Kidney tubule cell (primary cell): ENCODE measurements at regions not wholly inside any gene's neighbourhood (a gene's known extent, or its start where the extent isn't known, plus 50 kb on each side); places are given as distances from the start of the nearest gene placed in this dataset.
A peak's percentile ranks its signal among the peaks of the same experiment; 100 is the strongest.
"Not testable (repeated sequence)": the region's sequence is repeated elsewhere in the genome, so short reads cannot be mapped to it uniquely, and the experiment has no call there.

Experiments
- DNase-seq: peaks from one replicate; pipeline ENCODE4 v3.0.0-alpha.2; 2018; ENCODE audit warnings: low spot score

DNA sequence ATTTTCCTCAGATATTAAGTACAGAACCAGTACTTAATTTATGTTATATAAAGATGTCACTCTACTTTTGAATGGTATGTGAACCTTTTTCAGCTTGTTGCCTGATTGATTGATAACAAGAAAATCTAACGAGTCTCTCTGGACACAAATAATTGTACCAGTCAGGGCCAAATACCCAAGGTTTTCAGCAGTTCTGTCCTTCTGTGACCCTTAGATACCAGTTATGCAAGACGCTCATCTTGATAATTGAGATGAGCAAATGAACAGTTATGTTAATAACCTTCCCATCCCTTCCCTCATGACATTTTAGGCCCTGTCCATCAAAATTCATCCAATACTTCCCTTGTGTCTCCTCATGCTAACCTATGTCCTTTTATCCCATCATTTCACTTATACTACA lies 185.9 kb upstream of the G2E3 start:
- no peak for DNase-seq

DNA sequence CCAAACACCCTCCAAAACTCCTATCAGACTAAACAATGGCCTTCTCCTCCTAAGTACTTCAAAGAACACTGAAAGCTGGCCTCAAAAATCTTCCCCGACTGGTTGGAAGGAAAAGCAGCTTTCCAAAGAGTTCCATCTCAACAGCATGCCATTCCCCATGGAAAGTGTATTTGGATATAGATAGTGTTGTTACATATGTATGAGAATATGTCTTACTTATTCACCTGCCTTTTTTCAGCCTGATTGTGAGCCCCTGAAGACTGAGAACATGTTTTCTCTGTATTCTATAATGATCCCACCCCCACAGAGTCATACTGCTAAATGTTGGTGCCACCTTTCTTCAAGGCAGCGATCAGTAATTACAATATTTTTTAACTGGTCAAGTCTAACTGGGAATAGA lies 185.4 kb upstream of the G2E3 start:
- no peak for DNase-seq

DNA sequence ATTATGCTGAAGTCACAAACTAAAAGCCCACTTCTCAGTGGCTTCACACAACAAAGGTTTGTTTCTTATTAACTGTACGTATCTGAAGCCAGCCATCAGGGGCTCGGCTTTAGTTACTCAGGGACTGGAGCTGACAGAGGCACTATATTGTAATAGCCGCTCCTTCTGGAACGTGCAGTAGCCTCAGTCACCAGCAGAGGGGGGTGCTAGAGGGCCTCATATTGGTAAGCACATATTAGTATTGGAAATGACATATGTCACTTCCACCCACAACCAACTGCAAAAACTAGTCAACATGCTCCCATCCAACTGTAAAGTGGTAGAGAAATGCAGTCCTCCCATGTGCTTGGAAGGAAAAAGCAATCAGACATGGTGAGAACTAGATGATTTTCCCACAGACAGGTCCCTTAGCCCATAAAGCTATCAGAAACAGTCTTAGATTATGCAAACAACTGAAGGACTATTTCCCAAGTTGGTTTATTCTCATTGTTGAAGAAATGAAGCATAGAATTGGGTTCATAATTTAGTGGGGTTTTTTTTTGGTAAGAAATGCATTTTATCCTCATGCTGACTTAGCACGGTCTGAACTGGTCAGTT lies 183.6 kb upstream of the G2E3 start:
- peak; percentile 62 for DNase-seq

DNA sequence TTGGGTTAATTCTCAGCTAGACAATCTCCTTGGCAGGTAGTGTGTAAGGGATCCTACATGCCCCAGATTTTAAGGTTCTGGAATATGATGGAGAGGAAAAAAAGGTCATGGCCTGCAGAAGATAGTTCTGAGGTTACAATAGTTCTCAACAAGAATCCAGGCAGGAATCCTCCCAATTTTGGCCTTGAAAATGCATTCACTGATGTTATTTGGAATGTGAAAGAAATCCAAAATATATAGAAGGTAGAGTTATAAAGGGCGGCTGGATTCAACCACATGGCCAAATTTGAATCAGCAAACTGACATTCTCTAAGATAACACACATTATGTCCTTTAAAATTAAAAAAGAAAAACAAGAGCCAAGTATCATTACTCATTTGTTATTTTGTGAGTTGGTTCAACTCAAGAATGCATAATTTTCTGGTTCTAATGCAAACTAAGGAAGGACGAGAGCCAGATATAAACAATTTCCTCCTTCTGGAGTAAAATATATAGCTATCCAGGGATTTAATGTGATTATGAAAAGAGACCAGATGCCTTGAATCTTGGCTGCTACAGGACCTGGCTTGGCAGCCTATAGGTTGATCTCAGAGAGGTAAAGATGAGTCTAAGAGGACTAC lies 177.0 kb upstream of the G2E3 start:
- no peak for DNase-seq

DNA sequence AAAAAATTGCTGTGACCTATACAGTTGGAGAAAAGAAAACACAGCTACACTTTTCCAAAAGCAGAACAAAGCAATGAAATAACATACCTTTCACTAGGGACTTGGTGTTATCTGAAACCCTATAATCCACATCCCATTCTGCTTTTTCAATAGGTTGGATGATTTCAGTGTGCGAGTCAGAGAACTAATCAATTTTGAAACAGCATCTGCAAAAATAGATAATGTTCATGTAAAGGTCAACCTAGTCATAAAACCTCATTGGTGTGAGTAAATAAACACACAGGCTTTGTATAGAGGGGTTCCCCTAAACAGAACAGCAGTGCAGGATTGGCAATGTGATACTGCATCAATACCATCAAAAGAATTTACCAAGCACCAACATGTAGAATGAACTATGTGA lies 173.0 kb upstream of the G2E3 start:
- no peak for DNase-seq

DNA sequence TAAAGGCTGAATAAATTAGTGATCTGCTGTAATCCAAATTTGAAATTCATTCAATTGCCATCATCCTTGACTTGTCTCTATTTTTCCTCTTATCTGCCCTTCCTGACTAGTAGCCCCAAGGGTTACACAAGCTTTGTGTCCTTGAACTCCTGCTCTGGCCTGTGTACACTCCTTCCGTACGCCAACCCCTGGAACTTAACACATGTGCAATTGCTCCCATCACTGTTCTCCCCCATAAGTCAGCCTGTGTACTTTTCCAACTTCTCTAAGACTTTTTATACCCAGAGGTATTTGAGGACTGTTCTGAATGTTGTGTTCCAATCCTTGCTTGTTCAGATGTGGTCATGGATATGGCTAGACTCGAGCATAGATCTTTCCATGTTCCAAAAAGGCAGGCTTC lies 171.1 kb upstream of the G2E3 start:
- no peak for DNase-seq

DNA sequence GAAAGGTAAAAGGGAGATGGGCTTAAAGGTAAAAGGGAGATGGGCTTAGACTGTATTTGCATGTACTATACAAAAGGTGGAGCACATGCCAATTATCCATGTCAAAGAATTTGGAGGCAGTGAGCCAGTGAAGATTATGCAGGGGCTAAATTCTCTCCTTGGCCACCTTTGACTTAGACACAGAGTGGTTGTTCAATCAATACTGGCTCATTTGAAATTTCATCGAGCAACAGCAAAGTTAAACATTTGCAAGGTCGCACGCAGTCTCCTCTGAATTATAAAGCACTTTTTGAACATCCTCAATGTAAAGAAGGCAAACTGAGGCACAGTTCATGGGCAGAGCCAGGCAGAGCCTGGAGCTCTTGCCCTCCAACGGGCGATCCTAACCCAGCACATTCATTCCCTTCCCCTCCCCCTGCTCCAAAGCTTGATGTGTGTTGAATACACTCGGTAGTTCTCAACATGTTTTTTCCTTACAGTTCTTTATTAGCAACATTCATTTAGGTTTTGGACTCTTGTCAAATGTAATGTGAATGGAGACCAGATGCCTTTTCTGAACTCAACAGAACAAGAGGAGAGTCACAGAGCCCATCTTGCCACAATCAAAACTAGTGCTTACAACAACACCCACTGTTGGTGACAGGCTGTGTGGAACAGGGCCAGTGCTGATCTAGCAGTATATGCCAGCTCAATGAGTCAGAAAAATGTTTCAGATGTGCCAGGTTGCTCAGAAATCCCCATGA lies 169.7 kb upstream of the G2E3 start:
- peak; percentile 50 for DNase-seq

DNA sequence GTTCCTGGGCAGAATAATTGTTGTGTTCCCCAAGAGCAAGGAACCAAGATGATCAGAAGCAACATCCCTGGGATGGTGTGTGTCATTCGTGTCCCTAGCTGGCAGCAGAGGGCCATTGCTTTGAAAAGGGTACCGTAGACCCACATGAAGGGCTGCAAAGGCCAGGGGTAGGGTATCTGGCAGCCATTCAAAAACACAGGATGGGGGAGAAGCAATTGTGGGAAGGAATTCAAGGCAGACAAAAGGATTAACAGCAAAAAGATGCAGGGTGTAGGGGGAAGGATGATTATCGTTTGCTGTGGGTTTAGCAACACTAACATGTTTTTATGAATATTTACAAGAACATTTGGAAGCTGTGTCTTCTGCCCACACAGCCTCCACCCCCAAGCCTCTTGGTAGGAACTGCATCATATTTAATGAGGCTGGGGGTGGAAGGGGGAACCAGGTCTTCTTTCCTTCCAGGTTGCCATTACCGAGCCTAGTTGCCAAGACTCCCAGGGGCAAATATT lies 169.0 kb upstream of the G2E3 start:
- no peak for DNase-seq

DNA sequence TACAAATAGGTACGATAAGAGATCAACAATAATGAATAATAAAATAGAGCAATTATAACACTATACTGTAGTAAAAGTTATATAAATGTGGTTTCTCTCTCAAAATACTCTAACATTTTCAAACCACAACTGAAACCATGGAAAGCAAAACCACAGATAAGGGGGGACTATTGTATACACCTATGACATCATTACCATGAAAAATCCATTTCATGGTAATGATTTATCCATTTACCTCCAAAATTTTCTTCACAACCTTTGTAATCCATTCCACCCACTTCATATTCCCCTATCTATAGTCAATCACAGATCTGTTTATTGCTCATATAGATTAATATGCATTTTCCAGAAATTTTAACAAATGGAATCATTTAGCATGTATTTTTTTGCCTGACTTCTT lies 163.9 kb upstream of the G2E3 start:
- DNase-seq, result no peak

DNA sequence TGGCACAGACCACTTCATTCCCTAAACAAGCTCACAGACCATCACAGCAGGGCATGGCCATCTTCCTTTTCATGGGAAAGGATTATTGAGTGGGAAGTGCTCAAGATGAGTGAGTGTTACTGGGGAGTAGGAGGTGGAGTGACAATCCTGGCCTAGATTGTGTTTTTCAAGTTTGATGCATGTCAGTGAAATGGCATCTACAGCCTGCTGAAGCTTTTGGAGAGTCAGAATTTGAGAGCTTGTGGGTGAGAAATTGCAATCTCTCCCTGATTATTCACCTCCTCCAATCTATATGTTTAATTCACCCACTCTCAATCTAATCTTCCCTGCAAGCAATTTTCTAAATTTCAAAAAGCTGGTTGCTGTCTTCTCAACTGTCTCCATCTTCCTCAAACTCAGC lies 156.1 kb upstream of the G2E3 start:
- no peak for DNase-seq

DNA sequence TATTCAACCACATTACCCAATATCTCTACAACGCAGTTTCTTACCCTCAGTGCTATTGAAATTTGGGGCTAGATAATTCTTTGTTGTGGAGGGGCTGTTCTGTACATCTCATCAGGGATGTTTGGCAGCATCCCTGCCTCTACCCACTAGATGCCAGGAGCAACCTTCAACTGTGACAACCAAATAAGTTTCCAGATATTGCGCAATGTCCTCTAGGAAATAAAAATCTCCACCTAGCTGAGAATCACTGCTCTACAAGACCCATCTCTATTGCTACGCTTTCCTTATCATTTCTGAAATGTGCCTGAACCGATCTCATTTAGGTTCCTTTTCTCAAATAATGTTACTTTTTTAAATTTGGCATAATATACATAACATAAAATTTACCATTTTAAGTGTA lies 155.2 kb upstream of the G2E3 start:
- no peak for DNase-seq

DNA sequence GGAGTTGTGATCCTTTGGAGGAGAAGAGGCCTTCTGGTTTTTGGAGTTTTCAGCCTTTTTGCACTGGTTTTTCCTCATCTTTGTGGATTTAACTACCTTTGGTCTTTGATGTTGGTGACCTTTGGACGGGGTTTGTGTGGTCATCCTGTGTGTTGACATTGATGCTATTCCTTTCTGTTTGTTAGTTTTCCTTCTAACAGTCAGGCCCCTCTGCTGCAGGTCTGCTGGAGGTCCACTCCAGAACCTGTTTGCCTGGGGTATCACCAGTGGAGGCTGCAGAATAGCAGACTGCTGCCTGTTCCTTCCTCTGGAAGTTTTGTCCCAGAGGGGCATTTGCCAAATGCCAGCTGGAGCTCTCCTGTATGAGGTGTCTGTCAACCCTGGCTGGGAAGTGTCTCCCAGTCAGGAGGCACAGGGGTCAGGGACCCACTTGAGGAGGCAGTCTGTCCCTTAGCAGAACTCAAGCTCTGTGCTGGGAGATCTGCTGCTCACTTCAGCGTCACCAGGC lies 149.4 kb upstream of the G2E3 start:
- not testable (repeated sequence) for DNase-seq

DNA sequence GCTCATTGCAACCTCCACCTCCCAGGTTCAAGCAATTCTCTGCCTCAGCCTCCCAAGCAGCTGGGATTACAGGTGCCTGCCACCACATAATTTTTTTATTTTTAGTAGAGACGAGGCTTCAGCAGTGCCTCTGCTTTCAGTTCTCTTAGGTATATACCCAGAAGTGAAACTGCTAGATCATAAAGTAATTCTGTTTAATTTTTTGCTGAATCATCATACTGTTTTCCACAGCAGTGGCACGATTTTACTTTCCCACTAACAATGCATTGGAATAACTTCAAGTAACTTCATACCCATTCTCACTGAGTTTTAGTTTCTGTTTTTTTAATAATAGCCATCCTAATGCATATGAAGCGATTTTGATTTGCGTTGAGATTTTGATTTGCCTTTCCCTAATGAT lies 148.0 kb upstream of the G2E3 start:
- no peak for DNase-seq

DNA sequence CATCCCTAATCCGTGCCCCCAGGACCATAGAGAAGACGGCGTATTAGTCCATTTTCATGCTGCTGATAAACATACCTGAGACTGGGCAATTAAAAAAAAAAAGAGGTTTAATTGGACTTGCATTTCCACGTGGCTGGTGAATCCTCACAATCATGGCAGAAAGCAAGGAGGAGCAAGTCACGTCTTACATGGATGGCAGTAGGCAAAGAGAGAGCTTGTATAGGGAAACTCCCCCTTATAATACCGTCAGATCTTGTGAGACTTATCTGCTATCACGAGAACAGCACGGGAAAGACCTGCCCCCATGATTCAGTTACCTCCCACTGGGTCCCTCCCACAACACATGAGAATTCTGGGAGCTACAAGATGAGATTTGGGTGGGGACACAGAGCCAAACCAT lies 145.8 kb upstream of the G2E3 start:
- DNase-seq, result not testable (repeated sequence)

DNA sequence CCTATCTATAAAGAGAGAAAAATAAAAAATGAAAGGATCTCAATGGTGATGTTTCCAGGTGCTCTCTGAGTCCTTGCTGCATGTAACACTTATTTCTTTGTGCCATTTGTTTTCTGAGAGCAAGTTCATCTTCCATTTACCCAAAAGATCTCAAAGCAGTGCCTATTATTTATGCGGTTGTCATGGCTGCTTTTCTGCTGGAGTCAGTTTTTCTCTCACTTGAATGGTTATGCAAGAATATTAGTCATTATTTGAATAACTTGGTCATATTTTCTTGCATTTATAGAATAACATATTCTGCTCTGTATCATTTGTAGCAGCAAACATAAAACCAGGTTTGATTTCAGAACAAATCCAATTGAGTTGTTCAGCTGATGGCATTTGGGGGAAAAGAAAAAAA lies 141.8 kb upstream of the G2E3 start:
- DNase-seq, result no peak

DNA sequence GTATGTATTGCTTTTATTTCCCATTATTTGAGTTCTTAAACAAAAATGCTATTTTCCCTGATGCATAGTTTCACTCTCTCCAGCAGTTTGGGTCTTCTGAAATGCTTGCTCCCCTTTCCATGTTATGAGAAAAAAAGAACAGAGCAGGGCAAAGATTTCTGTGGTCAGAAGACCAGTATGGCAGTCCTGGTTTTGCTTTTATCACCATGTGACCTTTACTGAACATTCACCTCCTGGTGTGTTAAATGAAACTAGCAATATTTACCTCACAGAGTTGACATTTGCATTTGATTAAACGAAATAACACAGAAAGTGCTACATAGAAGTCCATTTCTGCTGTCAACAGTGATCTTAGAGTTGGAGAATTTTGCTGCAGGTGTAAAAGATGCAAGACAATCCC lies 141.0 kb upstream of the G2E3 start:
- no peak for DNase-seq

DNA sequence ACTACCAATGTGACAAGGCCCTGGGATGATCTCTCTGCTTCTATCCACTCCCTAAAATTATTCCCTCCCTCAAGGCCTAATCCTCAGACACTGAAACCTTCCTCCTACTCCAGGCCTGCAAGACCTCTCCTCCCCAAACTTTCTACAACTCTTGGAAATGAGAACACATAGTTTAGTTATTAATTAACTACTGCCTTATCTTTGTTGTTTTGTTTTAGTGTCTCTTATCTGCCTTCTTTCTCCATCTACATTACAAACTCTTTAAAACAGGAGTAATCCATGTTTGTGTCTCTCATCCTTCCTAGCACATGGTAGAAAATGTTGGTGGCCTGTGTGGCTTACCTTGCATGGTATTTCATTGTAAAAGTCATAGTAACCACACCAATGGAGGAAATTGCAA lies 139.9 kb upstream of the G2E3 start:
- DNase-seq, result no peak

DNA sequence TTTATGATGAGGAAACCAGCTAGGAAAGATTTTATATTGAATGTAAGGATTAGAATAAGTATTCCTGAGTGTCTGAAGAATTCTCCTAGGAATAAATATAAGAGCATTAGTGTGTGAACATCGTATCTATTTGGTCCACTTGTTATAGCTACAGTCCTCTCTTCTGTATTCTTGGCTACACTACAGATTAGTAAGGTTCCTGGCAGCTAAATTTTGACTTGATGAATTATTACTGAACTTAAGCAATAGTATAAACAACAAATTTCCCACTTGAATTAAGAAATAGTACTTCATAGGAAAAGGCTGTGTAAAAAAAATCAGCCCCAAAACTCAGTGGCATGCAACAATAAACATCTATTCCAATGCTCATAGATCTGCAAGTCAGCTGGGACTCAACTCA lies 138.4 kb upstream of the G2E3 start:
- DNase-seq, result no peak

DNA sequence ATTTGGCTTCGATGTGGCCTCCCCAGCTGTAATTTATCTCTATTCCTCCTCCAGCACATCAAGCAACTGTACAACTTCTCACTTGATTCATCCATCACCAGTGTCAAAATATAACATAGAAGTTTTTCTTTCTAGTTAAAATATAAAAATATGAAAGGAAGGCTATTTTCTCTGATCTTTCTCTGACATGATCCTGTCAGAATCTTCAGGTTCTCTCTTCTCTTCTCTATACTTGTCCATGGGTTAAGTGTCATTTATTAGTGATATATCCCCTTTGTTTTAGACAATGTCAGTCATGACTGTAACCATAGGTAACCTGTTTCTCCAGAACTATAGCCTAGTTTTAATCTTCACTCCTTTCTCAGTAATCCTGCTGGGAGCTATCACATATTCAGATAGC lies 132.5 kb upstream of the G2E3 start:
- no peak for DNase-seq

DNA sequence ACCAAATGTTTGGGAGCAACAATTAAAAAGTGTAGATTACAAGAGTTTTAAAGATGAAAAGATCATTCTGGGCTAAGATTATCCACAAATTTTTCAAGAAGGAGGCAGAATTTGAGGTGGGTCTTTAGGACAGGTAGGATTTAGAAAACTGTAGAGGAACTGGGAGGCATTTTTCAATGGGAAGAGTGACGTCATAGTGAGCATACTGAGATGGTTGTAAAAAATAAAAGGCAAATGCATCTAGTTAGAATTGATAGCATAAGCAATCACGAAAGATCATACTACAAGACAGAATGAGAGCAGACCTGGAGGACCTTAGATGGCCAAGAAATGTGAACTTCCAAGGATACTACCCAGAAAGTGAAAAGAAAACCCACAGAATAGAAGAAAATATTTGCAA lies 131.6 kb upstream of the G2E3 start:
- no peak for DNase-seq

DNA sequence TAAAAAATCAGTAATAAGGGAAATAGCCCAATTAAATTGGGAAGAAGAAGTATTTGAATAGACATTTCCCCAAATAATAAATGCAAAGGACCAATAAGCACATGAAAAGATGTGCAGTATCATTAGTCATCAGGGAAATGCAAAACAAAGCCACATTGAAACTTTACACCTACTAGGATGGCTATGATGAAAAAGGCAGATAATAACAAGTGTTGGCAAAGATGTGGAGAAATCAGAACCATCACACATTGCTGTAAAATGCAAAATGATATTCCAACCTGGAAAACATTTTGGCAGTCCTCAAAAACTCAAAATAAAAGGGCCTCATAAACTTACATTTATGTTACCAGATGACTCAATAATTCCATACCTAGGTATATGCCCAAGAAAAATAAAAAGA lies 131.1 kb upstream of the G2E3 start:
- no peak for DNase-seq

DNA sequence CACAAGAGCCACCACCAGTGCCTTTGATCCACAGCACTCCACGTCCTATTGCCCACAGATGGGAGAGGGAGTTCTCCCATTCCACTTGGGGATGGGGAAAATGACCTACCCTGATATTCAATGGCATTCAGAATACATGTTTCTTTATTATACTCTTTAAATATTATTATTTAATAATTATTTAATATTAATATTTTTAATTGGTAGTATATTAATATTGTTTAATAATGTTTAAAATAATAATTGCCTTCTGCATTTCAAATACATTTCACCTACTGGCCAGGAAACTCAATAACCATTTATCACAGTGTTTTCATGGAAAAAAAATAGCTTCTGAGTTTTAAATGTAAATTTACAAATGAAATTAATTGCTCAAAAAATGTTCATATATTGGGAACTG lies 127.4 kb upstream of the G2E3 start:
- no peak for DNase-seq

DNA sequence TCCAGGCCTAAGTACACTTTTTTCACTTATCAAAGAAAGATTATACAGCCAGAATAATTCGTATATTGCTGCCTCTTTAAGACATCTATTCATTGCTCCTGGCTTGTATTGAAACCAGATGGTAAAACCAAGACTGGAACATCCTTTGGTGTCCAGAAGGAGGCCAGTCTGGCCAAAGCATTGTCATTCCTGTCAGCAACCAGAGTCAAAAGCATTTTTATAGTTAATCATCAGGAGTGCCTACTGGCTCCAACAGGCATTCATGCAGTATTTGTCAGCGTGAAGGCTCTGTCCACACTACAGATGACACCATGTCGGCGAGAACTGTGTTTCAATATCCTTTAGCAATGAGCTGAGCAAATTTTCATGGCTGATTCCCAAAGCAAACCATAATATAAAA lies 118.0 kb upstream of the G2E3 start:
- no peak for DNase-seq
